MCF 10A (cell line): ENCODE measurements at regions not wholly inside any gene's neighbourhood (a gene's known extent, or its start where the extent isn't known, plus 50 kb on each side); places are given as distances from the start of the nearest gene placed in this dataset.

Experiments used
- BruUV-seq: library from RNA; stranded (reverse); fragments of 400-500 nt; replicated peaks from 2 replicates; lab custom pipeline; 2021; lab: Mats Ljungman, UMichigan
- CTCF ChIA-PET: fragments of 300-600 bp; sonication (Branson Sonifier 250); formaldehyde crosslinking; extraction: SDS; loops from one replicate; lab custom pipeline; 2021; ENCODE audit warnings: antibody characterized with exemption, inconsistent platforms; lab: Yijun Ruan, JAX
- POLR2A ChIA-PET: fragments of 300-600, 350-650 bp; sonication (Branson Sonifier 250); formaldehyde crosslinking; extraction: SDS; loops from one replicate; lab custom pipeline; 2020; ENCODE audit warnings: antibody characterized with exemption, inconsistent platforms; lab: Yijun Ruan, JAX
- DNase-seq: peaks from one replicate; pipeline ENCODE4 v3.0.0-alpha.2; 2018; ENCODE audit not compliant: unreplicated experiment
- H3K27ac Mint-ChIP-seq: one replicate; pipeline ENCODE4 v1.8.0; 2022; ENCODE audit warnings: mild to moderate bottlenecking, low read depth, mixed read lengths; ENCODE audit not compliant: unreplicated experiment
- H3K27me3 Mint-ChIP-seq: one replicate; pipeline ENCODE4 v1.8.0; 2022; ENCODE audit warnings: mixed read lengths; ENCODE audit not compliant: insufficient read depth, unreplicated experiment
- H3K36me3 Mint-ChIP-seq: one replicate; pipeline ENCODE4 v1.8.0; 2022; ENCODE audit warnings: mild to moderate bottlenecking, moderate library complexity, mixed read lengths; ENCODE audit not compliant: insufficient read depth, unreplicated experiment
- H3K4me1 Mint-ChIP-seq: one replicate; pipeline ENCODE4 v1.8.0; 2022; ENCODE audit warnings: mixed read lengths; ENCODE audit not compliant: insufficient read depth, unreplicated experiment
- H3K4me3 Mint-ChIP-seq: one replicate; pipeline ENCODE4 v1.8.0; 2022; ENCODE audit warnings: mild to moderate bottlenecking, moderate library complexity, mixed read lengths; ENCODE audit not compliant: unreplicated experiment
- H3K9me3 Mint-ChIP-seq: one replicate; pipeline ENCODE4 v1.8.0; 2022; ENCODE audit warnings: mixed read lengths; ENCODE audit not compliant: unreplicated experiment
- CTCF ChIP-seq: fragments of 200-600 bp; IDR thresholded peaks from one replicate; pipeline ENCODE4 v1.8.0; 2022; ENCODE audit warnings: antibody characterized with exemption, mild to moderate bottlenecking; ENCODE audit not compliant: unreplicated experiment
- intact Hi-C: fragments of 100-400 bp; cut with micrococcal nuclease; formaldehyde crosslinking; loops from 2 replicates; pipeline ENCODE4 v1.14.1; 2022

- Mint-ChIP-seq H3K4me3 (no peak overlapping the region), H3K27ac (no peak overlapping the region), H3K9me3 (no peaks in the 10 kb centered on the region), H3K27me3 (no peaks in the 10 kb centered on the region), H3K4me1 (no peaks in the 10 kb centered on the region), H3K36me3 (no peaks in the 10 kb centered on the region)
- no peak for DNase-seq
- no peak for TF ChIP-seq CTCF
- ChIA-PET CTCF (no interaction called here), POLR2A (interaction anchor here (0.6 kb wide), 1 partner anchor 596 kb away, joined by 3 read pairs; no protein-coding TSS in a partner anchor)
- intact Hi-C loops = no loop called here
- BruUV-seq = no TSS peak
Observed at GRCh38 chr2:150383587-150383986, 103.9 kb downstream of the RND3 start.

DNA sequence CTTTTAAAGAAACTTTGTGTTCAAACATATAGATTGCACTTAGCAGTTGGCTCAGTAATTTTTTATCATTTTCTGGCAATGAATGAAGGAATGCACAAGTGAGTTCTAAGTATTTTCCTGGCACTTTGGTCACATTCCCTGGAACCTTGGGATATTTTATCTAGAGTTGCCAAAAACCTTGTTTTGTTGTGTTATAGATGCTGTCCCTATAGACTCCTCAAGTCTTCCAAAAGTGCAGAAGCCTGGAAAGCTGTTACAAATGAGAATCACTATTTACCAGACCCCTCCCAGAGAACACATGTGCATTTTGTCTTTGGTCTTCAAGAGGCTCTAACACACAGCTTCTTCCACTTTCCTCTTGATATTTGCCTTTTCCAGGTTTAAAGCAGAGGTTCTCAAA, 108.3 kb downstream of the RND3 start:
- ChIA-PET POLR2A (interaction anchor here (0.6 kb wide), 1 partner anchor 82 kb away, joined by 3 read pairs; no protein-coding TSS in a partner anchor), CTCF (interaction anchor here (1.0 kb wide), 1 partner anchor 580 kb away, joined by 3 read pairs; no protein-coding TSS in a partner anchor)
- no peak for DNase-seq
- Mint-ChIP-seq H3K9me3 (no peaks in the 10 kb centered on the region), H3K27ac (no peak overlapping the region), H3K27me3 (no peaks in the 10 kb centered on the region), H3K4me3 (no peak overlapping the region), H3K36me3 (no peaks in the 10 kb centered on the region), H3K4me1 (no peaks in the 10 kb centered on the region)
- TF ChIP-seq CTCF = no peak
- intact Hi-C loops = no loop called here
- no TSS peak for BruUV-seq

DNA sequence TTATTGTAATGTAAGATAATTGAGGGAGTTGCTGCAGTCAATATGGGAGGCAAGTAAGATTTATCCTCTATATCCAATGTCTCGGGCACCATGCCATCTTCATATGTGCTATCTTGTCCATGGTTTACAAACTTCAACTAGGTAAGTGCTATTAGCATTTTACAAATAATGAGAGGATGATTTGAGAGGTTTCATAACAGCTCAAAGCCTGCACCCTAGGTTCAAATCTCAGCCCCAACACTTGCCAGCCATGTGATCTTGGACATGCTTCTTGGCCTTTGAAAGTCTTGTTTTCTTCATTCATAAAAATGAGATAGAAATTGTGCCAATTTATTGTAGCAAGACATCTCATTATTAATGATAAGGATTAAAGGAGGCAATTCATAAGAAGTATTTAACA, 108.8 kb downstream of the RND3 start:
- H3K9me3 Mint-ChIP-seq = no peaks in the 10 kb centered on the region
- intact Hi-C loops = no loop called here
- H3K4me1 Mint-ChIP-seq = no peaks in the 10 kb centered on the region
- H3K27ac Mint-ChIP-seq = no peak overlapping the region
- POLR2A ChIA-PET = interaction anchor here (0.6 kb wide), 1 partner anchor 82 kb away, joined by 3 read pairs; no protein-coding TSS in a partner anchor
- TF ChIP-seq CTCF = no peak
- BruUV-seq = no TSS peak
- no peak overlapping the region for H3K4me3 Mint-ChIP-seq
- no peaks in the 10 kb centered on the region for H3K36me3 Mint-ChIP-seq
- no peak for DNase-seq
- H3K27me3 Mint-ChIP-seq = no peaks in the 10 kb centered on the region
- CTCF ChIA-PET = interaction anchor here (1.0 kb wide), 1 partner anchor 580 kb away, joined by 3 read pairs; no protein-coding TSS in a partner anchor

DNA sequence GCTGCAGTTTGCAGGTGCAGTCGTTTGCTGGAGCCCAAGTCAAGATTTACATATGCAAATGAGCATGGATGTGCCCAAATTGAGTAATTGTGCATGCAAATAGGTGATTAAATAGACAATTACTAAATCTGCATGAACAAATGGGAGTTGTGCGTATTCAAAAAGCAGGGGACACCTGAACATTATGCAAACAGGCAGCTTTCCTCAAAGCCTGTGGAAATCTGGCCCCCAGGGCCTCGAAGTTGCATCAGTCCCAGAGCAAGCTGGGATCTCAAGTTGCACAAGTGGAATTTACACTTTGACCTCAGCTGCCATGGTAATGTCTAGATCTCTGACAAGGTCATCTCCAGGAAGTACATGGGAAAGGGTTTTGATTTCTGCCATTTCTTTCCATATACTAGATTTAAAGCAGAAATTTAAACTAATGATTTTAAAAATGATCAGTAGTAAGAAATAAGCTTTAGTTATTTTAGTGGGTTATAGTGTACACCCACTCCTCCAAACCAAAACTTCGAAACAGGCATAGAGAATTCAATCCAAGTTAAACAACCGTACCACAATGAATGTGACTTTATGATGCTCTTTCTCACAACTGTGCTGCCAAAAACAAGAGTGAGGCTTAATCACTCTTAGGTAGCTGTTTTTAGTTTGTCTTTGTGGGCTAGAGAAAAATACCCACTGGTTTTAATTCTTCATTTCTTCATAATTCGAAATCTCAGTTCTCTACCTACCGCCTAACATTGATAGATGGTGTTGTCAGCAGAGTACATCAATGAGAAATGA, 110.7 kb downstream of the RND3 start:
- H3K4me1 Mint-ChIP-seq = no peaks in the 10 kb centered on the region
- TF ChIP-seq CTCF = no peak
- intact Hi-C loops = no loop called here
- CTCF ChIA-PET = no interaction called here
- H3K4me3 Mint-ChIP-seq = no peak overlapping the region
- POLR2A ChIA-PET = interaction anchor here (0.6 to 0.8 kb wide), 4 partner anchors 19 to 268 kb away, joined by 3 to 5 read pairs (median 3); no protein-coding TSS in a partner anchor
- no TSS peak for BruUV-seq
- no peaks in the 10 kb centered on the region for H3K27me3 Mint-ChIP-seq
- no peaks in the 10 kb centered on the region for H3K36me3 Mint-ChIP-seq
- DNase-seq = peak; percentile 62
- H3K9me3 Mint-ChIP-seq = no peaks in the 10 kb centered on the region
- H3K27ac Mint-ChIP-seq = no peak overlapping the region
